Prostate gland (tissue), 2 donors: ENCODE measurements at regions not wholly inside any gene's neighbourhood (a gene's known extent, or its start where the extent isn't known, plus 50 kb on each side); places are given as distances from the start of the nearest gene placed in this dataset.

Experiments used
- POLR2AphosphoS5 ChIP-seq: sonication (generic); formaldehyde crosslinking; IDR thresholded peaks from one replicate; pipeline ENCODE4 v1.6.1; 2017; ENCODE audit warnings: antibody characterized with exemption
- TF ChIP-seq, protein P1 (sequence below), 4 experiments: fragments of 200-600 bp in 2 of 4; fragments of 450-650 bp in 2 of 4; sonication (generic) in 2 of 4; IDR thresholded peaks; 1 replicate in 3 of 4; 2 replicates in 1 of 4; pipeline ENCODE4 v1.5.1; 2016 to 2019; ENCODE audit warnings: antibody characterized with exemption in 4 of 4, mild to moderate bottlenecking in 2 of 4, moderate library complexity in 2 of 4

GRCh38 chr18:76697441-76697901, 124.9 kb upstream of the ZNF236 start:
- no peak for TF ChIP-seq POLR2AphosphoS5
- TF ChIP-seq, protein P1, sequence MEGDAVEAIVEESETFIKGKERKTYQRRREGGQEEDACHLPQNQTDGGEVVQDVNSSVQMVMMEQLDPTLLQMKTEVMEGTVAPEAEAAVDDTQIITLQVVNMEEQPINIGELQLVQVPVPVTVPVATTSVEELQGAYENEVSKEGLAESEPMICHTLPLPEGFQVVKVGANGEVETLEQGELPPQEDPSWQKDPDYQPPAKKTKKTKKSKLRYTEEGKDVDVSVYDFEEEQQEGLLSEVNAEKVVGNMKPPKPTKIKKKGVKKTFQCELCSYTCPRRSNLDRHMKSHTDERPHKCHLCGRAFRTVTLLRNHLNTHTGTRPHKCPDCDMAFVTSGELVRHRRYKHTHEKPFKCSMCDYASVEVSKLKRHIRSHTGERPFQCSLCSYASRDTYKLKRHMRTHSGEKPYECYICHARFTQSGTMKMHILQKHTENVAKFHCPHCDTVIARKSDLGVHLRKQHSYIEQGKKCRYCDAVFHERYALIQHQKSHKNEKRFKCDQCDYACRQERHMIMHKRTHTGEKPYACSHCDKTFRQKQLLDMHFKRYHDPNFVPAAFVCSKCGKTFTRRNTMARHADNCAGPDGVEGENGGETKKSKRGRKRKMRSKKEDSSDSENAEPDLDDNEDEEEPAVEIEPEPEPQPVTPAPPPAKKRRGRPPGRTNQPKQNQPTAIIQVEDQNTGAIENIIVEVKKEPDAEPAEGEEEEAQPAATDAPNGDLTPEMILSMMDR (IDR thresholded peaks at IDR 0.05), result no peak
